K562 (cell line): ENCODE measurements at regions not wholly inside any gene's neighbourhood (a gene's known extent, or its start where the extent isn't known, plus 50 kb on each side); places are given as distances from the start of the nearest gene placed in this dataset.

Experiments
- ATAC-seq: fragments of 200-7000 bp; cut with Tn5 transposase; 3 replicates; pipeline ENCODE4 v1.9.1; 2020; ENCODE audit warnings: moderate library complexity
- BruUV-seq: library from RNA; stranded (reverse); fragments of 400-500 nt; replicated peaks from 2 replicates; lab custom pipeline; 2021; lab: Mats Ljungman, UMichigan
- CTCF ChIA-PET: fragments of 300-600 bp; formaldehyde crosslinking; extraction: SDS; loops from one replicate; lab custom pipeline; 2021; ENCODE audit warnings: low intra/inter-chr PET ratio; lab: Yijun Ruan, JAX
- POLR2A ChIA-PET: fragments of 300-600, 350-650 bp; sonication (Branson Sonifier 250); formaldehyde crosslinking; extraction: SDS; loops from one replicate; lab custom pipeline; 2021; ENCODE audit warnings: antibody characterized with exemption, inconsistent platforms; lab: Yijun Ruan, JAX
- DNase-seq, 4 experiments: peaks; one replicate each; pipeline versions ENCODE4 v3.0.0 to v3.0.0-alpha.2; 2011 to 2018; ENCODE audit warnings: low spot score in 3 of 4, mixed read lengths in 3 of 4; ENCODE audit errors: extremely low read depth in 1 of 4
- FAIRE-seq: peaks from 2 replicates; lab custom pipeline; 2011; peaks lifted over from hg19 to GRCh38; lab: Jason Lieb, UNC
- H2AFZ ChIP-seq: 2 replicates; pipeline ENCODE4 v1.6.0; 2011; ENCODE audit warnings: low read depth, low read length, control low read depth, inconsistent platforms
- H3K27ac ChIP-seq: fragments of 200-600 bp; 3 replicates; pipeline ENCODE4 v1.8.0; 2011; ENCODE audit warnings: low read depth, mild to moderate bottlenecking, control low read depth, inconsistent platforms, low read length, moderate library complexity, mixed read lengths; ENCODE audit errors: extremely low read depth
- H3K27me3 ChIP-seq, 2 experiments: fragments of 300-600 bp in 1 of 2; 2 replicates in 1 of 2; 3 replicates in 1 of 2; pipeline versions ENCODE4 v1.6.0 to v1.8.0; 2011; ENCODE audit warnings: inconsistent platforms in 2 of 2, low read length in 2 of 2, mild to moderate bottlenecking in 1 of 2, mixed read lengths in 1 of 2, moderate library complexity in 1 of 2; ENCODE audit not compliant: control insufficient read depth in 2 of 2, insufficient read depth in 2 of 2
- H3K36me3 ChIP-seq: fragments of 300-600 bp; 3 replicates; pipeline ENCODE4 v1.8.0; 2011; ENCODE audit warnings: mild to moderate bottlenecking, low read length, inconsistent platforms; ENCODE audit not compliant: control insufficient read depth, insufficient read depth
- H3K4me1 ChIP-seq, 2 experiments: fragments of 200-600 bp in 1 of 2; replicated peaks in 1 of 2; 2 replicates in 1 of 2; 3 replicates in 1 of 2; pipeline versions ENCODE4 v1.5.1 to v1.8.0; 2011; ENCODE audit warnings: inconsistent platforms in 2 of 2, low read length in 2 of 2, mild to moderate bottlenecking in 1 of 2, mixed read lengths in 1 of 2, moderate library complexity in 1 of 2; ENCODE audit not compliant: control insufficient read depth in 2 of 2, insufficient read depth in 2 of 2
- H3K4me2 ChIP-seq: 2 replicates; pipeline ENCODE4 v1.6.1; 2011; ENCODE audit warnings: low read length, control low read depth, inconsistent platforms, mixed read lengths; ENCODE audit not compliant: insufficient read depth
- H3K4me3 ChIP-seq: fragments of 200-600 bp; sonication (generic), shearing (Covaris generic); 2 replicates; pipeline ENCODE4 v1.5.1; 2016; ENCODE audit warnings: control low read depth, inconsistent platforms
- H3K79me2 ChIP-seq: fragments of 200-600 bp; 3 replicates; pipeline ENCODE4 v1.8.0; 2011; ENCODE audit warnings: low read length, inconsistent platforms; ENCODE audit not compliant: control insufficient read depth, insufficient read depth
- H3K9ac ChIP-seq, 2 experiments: 2 replicates each; pipeline versions ENCODE4 v1.6.0 to v1.6.1; 2011; ENCODE audit warnings: low read depth in 2 of 2, low read length in 2 of 2, control low read depth in 1 of 2, inconsistent platforms in 1 of 2, mild to moderate bottlenecking in 1 of 2, mixed read lengths in 1 of 2; ENCODE audit not compliant: insufficient read depth in 1 of 2
- H3K9me1 ChIP-seq: one replicate; pipeline ENCODE4 v1.6.0; 2011; ENCODE audit warnings: inconsistent platforms, mild to moderate bottlenecking, low read length, moderate library complexity; ENCODE audit not compliant: control insufficient read depth, insufficient read depth
- H3K9me3 ChIP-seq: replicated peaks from 2 replicates; pipeline ENCODE4 v1.5.1; 2011; ENCODE audit warnings: low read depth, low read length, inconsistent platforms; ENCODE audit not compliant: control insufficient read depth, insufficient read depth
- H4K20me1 ChIP-seq: replicated peaks from 2 replicates; pipeline ENCODE4 v1.6.1; 2011; ENCODE audit warnings: low read length, inconsistent platforms, mixed read lengths; ENCODE audit not compliant: control insufficient read depth, insufficient read depth
- ADNP ChIP-seq: fragments of 200-800 bp; sonication (Bioruptor generic); IDR thresholded peaks from 2 replicates; pipeline ENCODE4 v1.6.1; 2016; ENCODE audit warnings: missing genetic modification characterization, missing compliant biosample characterization
- BCL6 ChIP-seq: fragments of 250-450 bp; sonication (Bioruptor Pico); IDR thresholded peaks from 2 replicates; pipeline ENCODE4 v1.4.0; 2020
- CBX2 ChIP-seq: fragments of 200-600 bp; sonication (generic); IDR thresholded peaks from one replicate; pipeline ENCODE4 v1.6.1; 2012; ENCODE audit warnings: mild to moderate bottlenecking, low read length, inconsistent platforms; ENCODE audit not compliant: insufficient read depth, poor library complexity, severe bottlenecking
- HDAC3 ChIP-seq: fragments of 450-650 bp; IDR thresholded peaks from 2 replicates; pipeline ENCODE4 v1.6.1; 2018; ENCODE audit warnings: borderline replicate concordance, mild to moderate bottlenecking, moderate library complexity; ENCODE audit not compliant: partially characterized antibody
- MEF2D ChIP-seq: conservative IDR thresholded peaks from 2 replicates; pipeline ENCODE4 v1.6.1; 2016; ENCODE audit warnings: low read depth, missing genetic modification characterization, missing compliant biosample characterization
- POLR2G ChIP-seq: fragments of 200-400 bp; formaldehyde crosslinking; IDR thresholded peaks from 2 replicates; pipeline ENCODE4 v1.6.1; 2017; ENCODE audit warnings: low read depth, mild to moderate bottlenecking, antibody characterized with exemption, low read length, moderate library complexity
- RAD21 ChIP-seq, 2 experiments: fragments of 250-450 bp in 1 of 2; fragments of 450-650 bp in 1 of 2; sonication (Bioruptor Pico) in 1 of 2; formaldehyde crosslinking in 1 of 2; IDR thresholded peaks in 1 of 2; conservative IDR thresholded peaks in 1 of 2; 2 replicates each; pipeline versions ENCODE4 v1.4.0 to v1.8.0; 2020 to 2022; ENCODE audit warnings: mild to moderate bottlenecking in 2 of 2, moderate library complexity in 1 of 2
- RBM17 ChIP-seq: fragments of 200-400 bp; formaldehyde crosslinking; IDR thresholded peaks from 2 replicates; pipeline ENCODE4 v1.6.1; 2017; ENCODE audit warnings: low read depth, mild to moderate bottlenecking, low read length, borderline replicate concordance
- RCOR1 ChIP-seq, 2 experiments: IDR thresholded peaks; 2 replicates each; pipeline ENCODE4 v1.6.1; 2012; ENCODE audit warnings: low read depth in 2 of 2, low read length in 2 of 2, borderline replicate concordance in 1 of 2, improper control_type of control experiment in 1 of 2
- RFX1 ChIP-seq: fragments of 450-650 bp; IDR thresholded peaks from 2 replicates; pipeline ENCODE4 v1.6.1; 2016; ENCODE audit warnings: mild to moderate bottlenecking, moderate library complexity
- SMARCA5 ChIP-seq: fragments of 450-650 bp; IDR thresholded peaks from 2 replicates; pipeline ENCODE4 v1.6.1; 2016
- SNRNP70 ChIP-seq: fragments of 200-400 bp; formaldehyde crosslinking; optimal IDR thresholded peaks from 2 replicates; pipeline ENCODE3; 2017; ENCODE audit warnings: low read depth, low read length
- TEAD2 ChIP-seq: fragments of 450-650 bp; IDR thresholded peaks from 2 replicates; pipeline ENCODE4 v1.6.1; 2016; ENCODE audit warnings: missing genetic modification characterization, control low read depth, missing compliant biosample characterization
- ZNF311 ChIP-seq: fragments of 250-450 bp; sonication (Bioruptor Pico); IDR thresholded peaks from 2 replicates; pipeline ENCODE4 v1.4.0; 2020; ENCODE audit warnings: mild to moderate bottlenecking, moderate library complexity
- ZNF764 ChIP-seq: fragments of 250-450 bp; sonication (Bioruptor Pico); IDR thresholded peaks from 2 replicates; pipeline ENCODE4 v1.4.0; 2020; ENCODE audit warnings: low read depth, mild to moderate bottlenecking, moderate library complexity
- WGBS: fragments of 100-300 bp; shearing (Covaris generic); methylation state at CpG from one replicate; pipeline ENCODE4 v1.1.6; 2016; ENCODE audit warnings: low coverage, mixed read lengths; ENCODE audit not compliant: insufficient coverage; ENCODE audit errors: missing lambda C conversion rate; 5-methylcytosine and 5-hydroxymethylcytosine counted together
- in situ Hi-C: fragments of 300-500 bp; cut with MboI; formaldehyde crosslinking; loops from 4 replicates; pipeline ENCODE4 v1.15.0; 2018; ENCODE audit warnings: inconsistent platforms, mixed read lengths
- intact Hi-C: fragments of 100-400 bp; cut with micrococcal nuclease; formaldehyde crosslinking; loops from 2 replicates; pipeline ENCODE4 v1.14.2; 2022
- TF ChIP-seq, protein P1 (sequence below), 2 experiments: fragments of 450-650 bp in 1 of 2; sonication (generic) in 1 of 2; formaldehyde crosslinking; conservative IDR thresholded peaks; 2 replicates each; pipeline versions ENCODE4 v1.4.0 to v1.8.1; 2020 to 2022; ENCODE audit warnings: mild to moderate bottlenecking in 1 of 2, missing genetic modification reagents in 1 of 2

DNA sequence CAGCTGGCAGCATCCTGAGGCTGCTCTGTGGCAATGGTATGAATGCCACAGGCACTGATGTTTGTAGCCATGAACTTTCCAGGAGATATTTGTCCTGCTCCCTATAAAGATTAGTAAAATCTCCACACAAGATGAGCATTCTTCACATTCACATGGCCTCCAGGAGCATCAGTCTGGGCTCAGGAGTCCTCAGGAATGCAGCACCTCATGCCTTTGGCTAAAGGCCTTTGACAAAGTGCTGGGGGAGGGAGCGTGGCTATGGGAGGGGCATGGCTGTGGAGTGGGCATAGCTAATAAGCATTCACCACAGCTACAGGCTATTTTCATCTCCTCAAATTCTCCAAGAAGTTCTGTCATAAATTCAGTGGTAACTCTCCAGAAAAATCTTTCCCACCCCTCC is 90.5 kb upstream of the LY86 start:
- no peak overlapping the region for H3K4me3 ChIP-seq
- H2AFZ ChIP-seq, result no peak overlapping the region
- no TSS peak for BruUV-seq
- H4K20me1 ChIP-seq, result no peaks in the 10 kb centered on the region
- no peak overlapping the region for H3K4me2 ChIP-seq
- FAIRE-seq, result no peak
- no peak overlapping the region for H3K27ac ChIP-seq
- H3K9me1 ChIP-seq, result no peaks in the 10 kb centered on the region
- no peak overlapping the region for H3K9ac ChIP-seq
- WGBS, result 11% methylated on average over 1 of the region's 1 CpG
- no peaks in the 10 kb centered on the region for H3K4me1 ChIP-seq
- POLR2A ChIA-PET, result no interaction called here
- H3K36me3 ChIP-seq, result no peaks in the 10 kb centered on the region
- no peaks in the 10 kb centered on the region for H3K9me3 ChIP-seq
- H3K79me2 ChIP-seq, result no peaks in the 10 kb centered on the region
- intact Hi-C loops, result loop anchor here (10.0 kb wide), 1 partner anchor 273 kb away; no protein-coding TSS in a partner anchor
- H3K27me3 ChIP-seq, result peaks cover 0 to 8% of the 10 kb centered on the region in 2 experiments; a peak in 1 of 5 replicates
- no peak for DNase-seq
- CTCF ChIA-PET, result no interaction called here
- TF ChIP-seq SMARCA5, result no peak
- no peak for TF ChIP-seq RAD21 (CRISPR knock-in tag; conservative IDR thresholded peaks at IDR 0.05 in 1 of 2, IDR thresholded peaks at IDR 0.05 in 1 of 2)
- no peak for TF ChIP-seq ADNP (tag)
- TF ChIP-seq TEAD2 (tag), result no peak
- no peak for TF ChIP-seq MEF2D
- TF ChIP-seq RCOR1 (IDR thresholded peaks at IDR 0.05; ENCODE audit: borderline replicate concordance in 1 of 2, low read depth in 2 of 2, low read length in 2 of 2), result no peak
- no peak for TF ChIP-seq RBM17
- TF ChIP-seq, protein P1, sequence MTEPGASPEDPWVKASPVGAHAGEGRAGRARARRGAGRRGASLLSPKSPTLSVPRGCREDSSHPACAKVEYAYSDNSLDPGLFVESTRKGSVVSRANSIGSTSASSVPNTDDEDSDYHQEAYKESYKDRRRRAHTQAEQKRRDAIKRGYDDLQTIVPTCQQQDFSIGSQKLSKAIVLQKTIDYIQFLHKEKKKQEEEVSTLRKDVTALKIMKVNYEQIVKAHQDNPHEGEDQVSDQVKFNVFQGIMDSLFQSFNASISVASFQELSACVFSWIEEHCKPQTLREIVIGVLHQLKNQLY (CRISPR knock-in tag; conservative IDR thresholded peaks at IDR 0.05), result no peak
- TF ChIP-seq CBX2, result no peak
- no peak for TF ChIP-seq ZNF764 (CRISPR knock-in tag)
- no peak for TF ChIP-seq SNRNP70
- no peak for TF ChIP-seq POLR2G
- TF ChIP-seq BCL6 (CRISPR knock-in tag), result no peak
- TF ChIP-seq HDAC3, result no peak
- TF ChIP-seq ZNF311, result no peak
- no peak for TF ChIP-seq RFX1
- in situ Hi-C loops, result no loop called here
- no peak for ATAC-seq
